Gastrocnemius medialis (tissue), 4 donors: ENCODE measurements at regions not wholly inside any gene's neighbourhood (a gene's known extent, or its start where the extent isn't known, plus 50 kb on each side); places are given as distances from the start of the nearest gene placed in this dataset.

Source experiments
- POLR2A ChIP-seq, 2 donors: fragments of 450-650 bp; IDR thresholded peaks; one replicate each; pipeline ENCODE4 v1.6.1; 2017; ENCODE audit warnings: antibody characterized with exemption in 2 of 2, mild to moderate bottlenecking in 2 of 2, moderate library complexity in 2 of 2
- TF ChIP-seq, protein P1 (sequence below), 5 experiments: fragments of 450-650 bp in 3 of 5; fragments of 200-600 bp in 2 of 5; sonication (generic) in 2 of 5; IDR thresholded peaks in 4 of 5; conservative IDR thresholded peaks in 1 of 5; 1 replicate in 4 of 5; 2 replicates in 1 of 5; pipeline ENCODE4 v1.5.1; 2016 to 2019; ENCODE audit warnings: antibody characterized with exemption in 5 of 5, mild to moderate bottlenecking in 3 of 5, moderate library complexity in 3 of 5

- TF ChIP-seq, protein P1, sequence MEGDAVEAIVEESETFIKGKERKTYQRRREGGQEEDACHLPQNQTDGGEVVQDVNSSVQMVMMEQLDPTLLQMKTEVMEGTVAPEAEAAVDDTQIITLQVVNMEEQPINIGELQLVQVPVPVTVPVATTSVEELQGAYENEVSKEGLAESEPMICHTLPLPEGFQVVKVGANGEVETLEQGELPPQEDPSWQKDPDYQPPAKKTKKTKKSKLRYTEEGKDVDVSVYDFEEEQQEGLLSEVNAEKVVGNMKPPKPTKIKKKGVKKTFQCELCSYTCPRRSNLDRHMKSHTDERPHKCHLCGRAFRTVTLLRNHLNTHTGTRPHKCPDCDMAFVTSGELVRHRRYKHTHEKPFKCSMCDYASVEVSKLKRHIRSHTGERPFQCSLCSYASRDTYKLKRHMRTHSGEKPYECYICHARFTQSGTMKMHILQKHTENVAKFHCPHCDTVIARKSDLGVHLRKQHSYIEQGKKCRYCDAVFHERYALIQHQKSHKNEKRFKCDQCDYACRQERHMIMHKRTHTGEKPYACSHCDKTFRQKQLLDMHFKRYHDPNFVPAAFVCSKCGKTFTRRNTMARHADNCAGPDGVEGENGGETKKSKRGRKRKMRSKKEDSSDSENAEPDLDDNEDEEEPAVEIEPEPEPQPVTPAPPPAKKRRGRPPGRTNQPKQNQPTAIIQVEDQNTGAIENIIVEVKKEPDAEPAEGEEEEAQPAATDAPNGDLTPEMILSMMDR (IDR thresholded peaks at IDR 0.05 in 4 of 5, conservative IDR thresholded peaks at IDR 0.05 in 1 of 5) = no peak
- no peak for TF ChIP-seq POLR2A (IDR thresholded peaks at IDR 0.05)
These were observed 605.5 kb upstream of the USP15 start for GRCh38 chr12:61654698-61655097.
